ENCODE measurements at regions not wholly inside any gene's neighbourhood (a gene's known extent, or its start where the extent isn't known, plus 50 kb on each side); places are given as distances from the start of the nearest gene placed in this dataset.

- no peak overlapping the region for H3K27ac ChIP-seq (ENCODE audit: low read depth, low read length)
- ChIA-PET POLR2A (no interaction called here), CTCF (no interaction called here)
- TF ChIP-seq CTCF (IDR thresholded peaks at IDR 0.05; ENCODE audit: low read depth, low read length), result no peak
- peaks cover 5% of the 10 kb centered on the region; the same call in 1 of the 2 replicates for H3K9me3 ChIP-seq (ENCODE audit: control insufficient read depth, insufficient read depth, low read length)
- no peak for DNase-seq (ENCODE audit: low read depth, low spot score)
- no peak overlapping the region for H3K4me3 ChIP-seq (ENCODE audit: low read depth, low read length)
- H3K27me3 ChIP-seq (ENCODE audit: control insufficient read depth, insufficient read depth, low read length), result peaks cover 2% of the 10 kb centered on the region
Observed at GRCh38 chr14:35456261-35456660, 51.7 kb upstream of the NFKBIA start.

GRCh38 chr14:35458442-35458841 lies 53.9 kb upstream of the NFKBIA start:
- no peak overlapping the region for H3K4me3 ChIP-seq (ENCODE audit: low read depth, low read length)
- H3K27ac ChIP-seq (ENCODE audit: low read depth, low read length), result no peak overlapping the region
- H3K9me3 ChIP-seq (ENCODE audit: control insufficient read depth, insufficient read depth, low read length), result peaks cover 5% of the 10 kb centered on the region; the same call in 1 of the 2 replicates
- DNase-seq (ENCODE audit: low read depth, low spot score), result no peak
- no peak for TF ChIP-seq CTCF (IDR thresholded peaks at IDR 0.05; ENCODE audit: low read depth, low read length)
- ChIA-PET CTCF (no interaction called here), POLR2A (no interaction called here)
- peaks cover 2% of the 10 kb centered on the region for H3K27me3 ChIP-seq (ENCODE audit: control insufficient read depth, insufficient read depth, low read length)

GRCh38 chr14:35459776-35460175 lies 55.2 kb upstream of the NFKBIA start:
- Histone ChIP-seq H3K27me3 (ENCODE audit: control insufficient read depth, insufficient read depth, low read length) (peaks cover 4% of the 10 kb centered on the region), H3K27ac (ENCODE audit: low read depth, low read length) (no peak overlapping the region), H3K4me3 (ENCODE audit: low read depth, low read length) (no peak overlapping the region), H3K9me3 (ENCODE audit: control insufficient read depth, insufficient read depth, low read length) (peaks cover 5% of the 10 kb centered on the region; the same call in 1 of the 2 replicates)
- POLR2A ChIA-PET, result no interaction called here
- DNase-seq (ENCODE audit: low read depth, low spot score), result no peak
- no peak for TF ChIP-seq CTCF (IDR thresholded peaks at IDR 0.05; ENCODE audit: low read depth, low read length)
- CTCF ChIA-PET, result no interaction called here

- Histone ChIP-seq H3K4me3 (ENCODE audit: low read depth, low read length) (no peak overlapping the region), H3K27me3 (ENCODE audit: control insufficient read depth, insufficient read depth, low read length) (no peaks in the 10 kb centered on the region), H3K9me3 (ENCODE audit: control insufficient read depth, insufficient read depth, low read length) (no peaks in the 10 kb centered on the region; the same call in 1 of the 2 replicates), H3K27ac (ENCODE audit: low read depth, low read length) (no peak overlapping the region)
- CTCF ChIA-PET, result interaction anchor here (0.6 to 1.1 kb wide), 2 partner anchors 48 to 342 kb away, joined by 3 to 5 read pairs; no protein-coding TSS in a partner anchor
- POLR2A ChIA-PET, result no interaction called here
- no peak for DNase-seq (ENCODE audit: low read depth, low spot score)
- no peak for TF ChIP-seq CTCF (IDR thresholded peaks at IDR 0.05; ENCODE audit: low read depth, low read length)
Observed at GRCh38 chr14:35470755-35471154, 63.2 kb upstream of the INSM2 start.

- no peaks in the 10 kb centered on the region for H3K9me3 ChIP-seq (ENCODE audit: control insufficient read depth, insufficient read depth, low read length)
- no peak for DNase-seq (ENCODE audit: low read depth, low spot score)
- POLR2A ChIA-PET, result no interaction called here
- H3K27me3 ChIP-seq (ENCODE audit: control insufficient read depth, insufficient read depth, low read length), result no peaks in the 10 kb centered on the region
- no peak for TF ChIP-seq CTCF (IDR thresholded peaks at IDR 0.05; ENCODE audit: low read depth, low read length)
- no peak overlapping the region for H3K27ac ChIP-seq (ENCODE audit: low read depth, low read length)
- CTCF ChIA-PET, result no interaction called here
- H3K4me3 ChIP-seq (ENCODE audit: low read depth, low read length), result no peak overlapping the region
Observed at GRCh38 chr14:35471803-35472202, 62.2 kb upstream of the INSM2 start.

Data from AG04450 (cell line).